OCI-LY1 (cell line): ENCODE measurements at regions not wholly inside any gene's neighbourhood (a gene's known extent, or its start where the extent isn't known, plus 50 kb on each side); places are given as distances from the start of the nearest gene placed in this dataset.

Experiments used
- H2AFZ ChIP-seq: fragments of 200-600 bp; sonication (generic), shearing (Covaris generic); 2 replicates; pipeline ENCODE4 v1.6.0; 2014; ENCODE audit warnings: antibody characterized with exemption, mild to moderate bottlenecking, low read length
- H3F3A ChIP-seq: fragments of 200-600 bp; sonication (generic), shearing (Covaris generic); 2 replicates; pipeline ENCODE4 v1.6.0; 2014; ENCODE audit warnings: mild to moderate bottlenecking, antibody characterized with exemption, low read length, moderate library complexity; ENCODE audit not compliant: insufficient read depth
- H3K27ac ChIP-seq: fragments of 200-600 bp; sonication (generic); 2 replicates; pipeline ENCODE4 v1.5.1; 2014; ENCODE audit warnings: low read length, mixed run types, mild to moderate bottlenecking, low read depth; ENCODE audit not compliant: poor library complexity, severe bottlenecking
- H3K27me3 ChIP-seq: fragments of 200-600 bp; sonication (generic); 2 replicates; pipeline ENCODE4 v1.6.0; 2014; ENCODE audit warnings: antibody characterized with exemption, mild to moderate bottlenecking, low read length, moderate library complexity; ENCODE audit not compliant: insufficient read depth
- H3K36me3 ChIP-seq: fragments of 200-600 bp; sonication (generic); 2 replicates; pipeline ENCODE4 v1.6.1; 2014; ENCODE audit warnings: mild to moderate bottlenecking, antibody characterized with exemption, low read length, moderate library complexity, mixed read lengths; ENCODE audit not compliant: insufficient read depth
- H3K4me1 ChIP-seq: fragments of 200-600 bp; sonication (generic); 2 replicates; pipeline ENCODE4 v1.5.1; 2014; ENCODE audit warnings: mild to moderate bottlenecking, low read length, moderate library complexity; ENCODE audit not compliant: insufficient read depth, severe bottlenecking
- H3K4me2 ChIP-seq: fragments of 200-600 bp; sonication (generic), shearing (Covaris generic); 2 replicates; pipeline ENCODE4 v1.6.1; 2014; ENCODE audit warnings: low read length
- H3K4me3 ChIP-seq: fragments of 200-600 bp; sonication (generic); 2 replicates; pipeline ENCODE4 v1.5.1; 2014; ENCODE audit warnings: low read length, low read depth, mild to moderate bottlenecking, mixed read lengths; ENCODE audit not compliant: poor library complexity, severe bottlenecking
- H3K79me2 ChIP-seq: fragments of 200-600 bp; shearing (Covaris generic); 2 replicates; pipeline ENCODE4 v1.6.1; 2016; ENCODE audit warnings: mixed run types, low read length, mixed read lengths; ENCODE audit not compliant: insufficient read depth
- H3K9ac ChIP-seq: fragments of 200-600 bp; sonication (generic), shearing (Covaris generic); 2 replicates; pipeline ENCODE4 v1.6.1; 2014; ENCODE audit warnings: mild to moderate bottlenecking, low read length, mixed read lengths
- H3K9me2 ChIP-seq: fragments of 200-600 bp; sonication (generic), shearing (Covaris generic); 2 replicates; pipeline ENCODE4 v1.6.1; 2014; ENCODE audit warnings: low read depth, mild to moderate bottlenecking, low read length, mixed read lengths
- H3K9me3 ChIP-seq: fragments of 200-600 bp; shearing (Covaris generic); 2 replicates; pipeline ENCODE4 v1.6.1; 2014; ENCODE audit warnings: low read length, mixed read lengths
- H4K20me1 ChIP-seq: fragments of 200-600 bp; sonication (generic), shearing (Covaris generic); 2 replicates; pipeline ENCODE4 v1.6.0; 2016; ENCODE audit warnings: mild to moderate bottlenecking, low read length; ENCODE audit not compliant: insufficient read depth
- CTCF ChIP-seq: fragments of 200-600 bp; sonication (generic), shearing (Covaris generic); IDR thresholded peaks from 2 replicates; pipeline ENCODE4 v1.5.1; 2017; ENCODE audit warnings: mild to moderate bottlenecking, antibody characterized with exemption, low read length, moderate library complexity, mixed read lengths
- EZH2 ChIP-seq: fragments of 200-600 bp; sonication (generic), shearing (Covaris generic); IDR thresholded peaks from 2 replicates; pipeline ENCODE4 v1.8.0; 2017; ENCODE audit warnings: borderline replicate concordance, mixed run types, mild to moderate bottlenecking, antibody characterized with exemption, low read length, moderate library complexity, mixed read lengths

- H3K27me3 ChIP-seq: no peaks in the 10 kb centered on the region
- H3K36me3 ChIP-seq: no peaks in the 10 kb centered on the region
- no peaks in the 10 kb centered on the region for H3K4me1 ChIP-seq
- no peak overlapping the region for H3K4me3 ChIP-seq
- H4K20me1 ChIP-seq: no peaks in the 10 kb centered on the region
- H3K9me2 ChIP-seq: no peaks in the 10 kb centered on the region
- H2AFZ ChIP-seq: no peak overlapping the region
- H3K9me3 ChIP-seq: no peaks in the 10 kb centered on the region
- no peak overlapping the region for H3K27ac ChIP-seq
- H3K4me2 ChIP-seq: no peak overlapping the region
- no peaks in the 10 kb centered on the region for H3K79me2 ChIP-seq
- H3K9ac ChIP-seq: no peak overlapping the region
- TF ChIP-seq EZH2 (no peak), CTCF (no peak)
- no peaks in the 10 kb centered on the region for H3F3A ChIP-seq
These were observed 169.6 kb downstream of the EVX1 start for GRCh38 chr7:27412164-27412563.

GRCh38 chr7:27418541-27418940 is 175.9 kb downstream of the EVX1 start:
- TF ChIP-seq EZH2: no peak
- no peak for TF ChIP-seq CTCF
- H3K4me3 ChIP-seq: no peak overlapping the region
- H3K79me2 ChIP-seq: no peaks in the 10 kb centered on the region
- H3K27ac ChIP-seq: no peak overlapping the region
- no peaks in the 10 kb centered on the region for H3K9me3 ChIP-seq
- H3K4me1 ChIP-seq: no peaks in the 10 kb centered on the region
- H3K4me2 ChIP-seq: no peak overlapping the region
- H2AFZ ChIP-seq: no peak overlapping the region
- H4K20me1 ChIP-seq: no peaks in the 10 kb centered on the region
- no peaks in the 10 kb centered on the region for H3K27me3 ChIP-seq
- H3K9ac ChIP-seq: no peak overlapping the region
- no peaks in the 10 kb centered on the region for H3K9me2 ChIP-seq
- no peaks in the 10 kb centered on the region for H3K36me3 ChIP-seq
- H3F3A ChIP-seq: no peaks in the 10 kb centered on the region

- no peak overlapping the region for H3K4me2 ChIP-seq
- H3K27me3 ChIP-seq: no peaks in the 10 kb centered on the region
- no peak for TF ChIP-seq EZH2
- no peak for TF ChIP-seq CTCF
- H3K27ac ChIP-seq: no peak overlapping the region
- H3F3A ChIP-seq: no peaks in the 10 kb centered on the region
- H3K79me2 ChIP-seq: no peaks in the 10 kb centered on the region
- H3K9me3 ChIP-seq: no peaks in the 10 kb centered on the region
- H4K20me1 ChIP-seq: no peaks in the 10 kb centered on the region
- H2AFZ ChIP-seq: no peak overlapping the region
- no peaks in the 10 kb centered on the region for H3K36me3 ChIP-seq
- H3K4me1 ChIP-seq: no peaks in the 10 kb centered on the region
- no peak overlapping the region for H3K4me3 ChIP-seq
- no peaks in the 10 kb centered on the region for H3K9me2 ChIP-seq
- H3K9ac ChIP-seq: no peak overlapping the region
These were observed 177.1 kb downstream of the EVX1 start for GRCh38 chr7:27419581-27420177.
